GM18870 (cell line): ENCODE measurements at regions not wholly inside any gene's neighbourhood (a gene's known extent, or its start where the extent isn't known, plus 50 kb on each side); places are given as distances from the start of the nearest gene placed in this dataset.

ENCODE experiments used
- ATAC-seq: cut with Tn5 transposase; IDR thresholded peaks from one replicate; pipeline ENCODE4 v1.9.1; 2021; ENCODE audit warnings: moderate library complexity; ENCODE audit not compliant: unreplicated experiment

DNA sequence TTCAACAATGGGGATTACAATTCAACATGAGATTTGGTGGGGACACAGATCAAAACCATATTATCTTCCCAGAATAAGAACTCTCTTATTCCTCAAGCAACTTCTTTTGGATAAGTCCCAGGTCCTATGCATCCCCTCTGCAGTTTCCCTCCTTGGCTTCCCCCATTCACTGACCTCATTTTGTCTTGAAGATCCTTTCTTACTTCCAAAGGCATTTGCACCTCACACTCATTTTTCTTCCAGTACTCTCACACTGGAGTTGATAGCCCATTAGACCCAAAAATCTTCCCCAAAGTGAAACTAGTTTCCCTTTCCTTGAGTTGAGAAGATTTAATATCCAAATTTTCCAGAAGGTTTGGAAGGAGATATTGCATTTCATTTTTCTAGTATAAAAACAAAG, 178.0 kb upstream of the DAPK1 start:
- ATAC-seq: no peak

DNA sequence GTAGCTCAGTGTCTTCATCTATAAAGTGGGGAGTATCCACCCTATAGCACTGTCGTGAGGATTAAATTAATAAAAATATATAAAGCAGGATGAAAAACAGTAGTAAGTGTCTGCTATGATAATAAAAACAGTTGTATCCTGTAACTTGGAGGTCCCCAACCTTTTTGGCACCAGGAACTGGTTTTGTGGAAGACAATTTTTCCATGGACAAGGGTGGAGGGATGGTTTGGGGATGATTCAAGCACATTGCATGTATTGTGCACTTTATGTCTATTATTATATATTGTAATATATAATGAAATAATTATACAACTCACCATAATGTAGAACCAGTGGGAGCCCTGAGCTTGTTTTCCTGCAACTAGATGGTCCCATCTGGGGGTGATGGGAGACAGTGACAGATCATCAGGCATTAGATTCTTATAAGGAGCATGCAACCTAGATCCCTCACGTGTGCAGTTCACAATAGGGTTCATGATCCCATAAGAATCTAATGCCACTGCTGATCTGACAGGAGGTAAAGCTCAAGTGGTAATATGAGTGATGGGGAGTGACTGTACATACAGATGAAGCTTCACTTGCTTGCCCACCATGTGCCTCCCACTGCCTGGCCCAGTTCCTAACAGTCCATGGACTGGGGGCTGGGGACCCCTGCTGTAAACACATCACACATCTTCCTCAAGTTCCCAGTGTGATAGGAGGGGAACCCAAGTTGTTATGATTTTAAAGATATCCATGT, 177.4 kb upstream of the DAPK1 start:
- no peak for ATAC-seq

DNA sequence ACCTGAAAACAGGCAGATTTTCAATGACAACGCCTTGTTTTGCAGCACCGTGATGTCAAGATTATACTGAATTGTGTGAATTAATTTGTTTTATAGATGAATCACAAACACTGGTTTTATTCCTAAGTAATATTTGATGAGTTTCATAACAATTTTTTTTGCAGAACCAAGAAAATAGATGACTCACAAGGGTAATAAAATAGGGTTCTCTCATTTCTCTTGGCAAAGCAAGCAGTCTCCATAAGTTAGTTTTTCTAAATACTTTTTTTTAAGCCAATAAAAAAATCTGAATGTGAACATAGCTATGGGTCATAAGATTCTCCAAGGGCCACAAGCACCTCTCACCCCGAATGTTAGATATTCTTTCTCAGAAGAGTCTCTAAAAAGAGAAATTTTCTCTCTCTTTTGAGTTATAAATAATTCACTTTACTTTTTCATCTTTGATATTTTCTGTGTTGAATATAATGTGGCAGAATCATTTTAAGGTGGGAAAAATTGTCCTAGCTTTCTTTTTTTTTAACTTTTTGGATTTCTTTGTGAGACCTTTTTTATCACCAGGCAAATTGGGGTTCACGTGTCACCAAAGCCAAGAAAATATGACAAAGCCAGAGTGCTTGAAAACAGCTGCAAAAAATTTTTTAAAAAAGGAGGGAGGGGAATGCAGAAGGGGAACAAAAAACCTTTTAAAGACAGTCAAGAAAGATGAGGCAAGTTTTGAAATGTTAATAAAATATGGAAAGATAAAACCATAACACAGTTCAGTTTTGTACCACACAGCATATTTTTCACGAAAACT, 174.6 kb upstream of the DAPK1 start:
- ATAC-seq: no peak

- ATAC-seq: no peak
Measured at GRCh38 chr9:87323928-87324327, 173.7 kb upstream of the DAPK1 start.

- no peak for ATAC-seq
Measured at GRCh38 chr9:87324613-87325194, 173.0 kb upstream of the DAPK1 start.

DNA sequence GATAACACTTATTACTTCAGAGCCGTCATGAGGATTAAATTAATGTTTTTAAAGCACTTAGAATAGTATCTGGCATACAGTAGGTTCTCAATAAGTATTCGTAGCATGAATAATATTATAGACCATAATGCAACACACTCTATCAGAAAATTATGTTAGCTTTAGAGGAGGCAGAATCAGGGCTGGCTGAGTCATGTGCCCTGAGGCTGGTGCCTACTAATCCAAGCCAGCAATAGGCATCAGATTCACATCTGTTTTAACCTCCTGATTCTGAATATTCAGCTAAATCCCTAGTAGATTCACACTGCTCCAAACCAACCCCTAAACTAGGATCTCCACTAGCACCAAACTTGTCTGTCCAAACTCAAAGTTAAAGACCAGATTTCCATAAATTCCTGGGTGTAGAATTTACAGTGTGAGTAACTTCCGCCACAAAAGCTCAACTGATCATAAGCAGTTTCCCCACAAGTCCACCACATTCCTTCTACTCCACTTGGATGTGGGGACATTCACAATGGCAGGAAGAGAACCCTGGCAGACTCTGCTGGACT, 170.0 kb upstream of the DAPK1 start:
- no peak for ATAC-seq

GRCh38 chr9:87333802-87334201, 163.9 kb upstream of the DAPK1 start:
- ATAC-seq: no peak

DNA sequence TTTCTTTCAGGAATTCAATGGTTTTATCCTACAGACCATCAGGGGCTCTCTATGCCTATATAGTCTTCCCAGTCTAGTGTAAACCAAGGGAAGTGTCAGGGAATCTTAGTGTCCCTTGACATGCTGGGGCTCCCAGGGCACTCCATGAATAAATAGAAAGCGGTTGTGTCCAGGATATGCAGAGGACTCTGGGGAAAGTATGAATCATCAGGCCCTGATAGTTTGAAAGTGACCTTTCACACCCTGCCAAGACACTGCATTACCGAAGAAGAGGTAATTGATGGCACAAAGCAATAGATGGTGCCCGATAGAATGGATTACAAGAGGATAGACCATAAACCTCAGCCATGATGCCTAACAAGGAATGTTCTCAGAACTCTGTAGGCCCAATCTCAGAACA, 163.3 kb upstream of the DAPK1 start:
- ATAC-seq: no peak

- no peak for ATAC-seq
Measured at GRCh38 chr9:87336407-87336806, 161.3 kb upstream of the DAPK1 start.

- ATAC-seq: no peak
Measured at GRCh38 chr9:87336914-87337333, 160.7 kb upstream of the DAPK1 start.

GRCh38 chr9:87337335-87338087, 160.2 kb upstream of the DAPK1 start:
- ATAC-seq: no peak

DNA sequence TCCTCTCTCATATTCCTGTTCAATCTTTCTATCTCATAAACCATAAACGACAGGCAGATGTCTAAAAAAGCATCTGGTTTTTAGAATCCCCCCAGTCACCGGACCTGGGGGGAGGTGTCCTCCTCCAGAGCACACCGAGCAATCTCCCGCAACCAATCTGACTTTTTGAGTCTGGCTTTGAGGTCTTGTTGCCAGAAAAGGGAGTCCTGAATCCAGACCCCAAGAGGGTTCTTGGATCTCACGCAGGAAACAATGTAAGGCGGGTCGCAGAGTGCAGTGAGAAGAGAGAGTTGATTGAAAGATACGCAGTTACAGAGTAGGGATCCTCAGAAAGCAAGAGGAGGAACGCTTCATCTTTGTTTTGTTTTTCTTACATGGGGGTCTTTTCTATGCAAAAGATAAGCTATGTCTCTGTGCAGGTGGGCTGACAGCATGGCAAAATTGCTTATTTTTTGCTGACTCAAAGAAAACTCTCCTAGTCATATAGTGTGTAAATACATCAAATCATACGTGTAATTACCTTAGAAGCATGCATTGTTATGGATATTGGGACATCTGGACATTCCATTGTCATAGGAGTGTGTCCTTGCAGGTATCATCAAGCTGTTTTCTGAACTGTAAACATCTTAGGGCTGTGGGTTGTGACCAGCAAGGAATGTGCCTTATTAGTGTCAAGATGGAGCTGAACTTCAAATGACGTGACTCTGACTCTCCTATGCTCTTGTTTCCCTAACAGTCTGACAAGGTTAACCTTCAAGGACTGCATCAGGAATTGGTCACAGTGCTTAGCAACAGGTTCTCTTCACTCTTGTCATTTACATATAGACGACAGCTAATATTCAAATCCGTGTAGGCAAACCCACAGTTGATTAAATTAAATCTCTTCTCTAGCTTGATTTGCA, 159.3 kb upstream of the DAPK1 start:
- ATAC-seq: no peak

DNA sequence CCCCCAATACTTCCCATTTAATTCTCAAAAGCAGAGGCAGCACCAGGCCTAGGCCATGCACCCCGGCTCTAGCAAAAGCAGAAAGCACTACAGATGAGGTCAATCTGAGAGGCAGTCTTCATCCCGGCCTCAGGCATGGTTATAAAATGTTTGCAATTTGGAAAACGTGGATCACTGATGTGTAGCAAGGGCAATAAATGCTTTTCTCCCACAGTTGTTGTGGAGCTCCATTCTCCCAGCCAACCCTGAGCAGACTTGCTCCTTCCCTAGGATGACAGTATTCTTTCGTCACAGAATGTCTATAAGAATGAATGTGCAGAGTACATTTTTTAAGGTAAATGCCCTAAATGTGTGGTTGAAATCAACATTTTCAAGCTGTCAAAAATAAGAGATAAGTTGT, 157.3 kb upstream of the DAPK1 start:
- ATAC-seq: no peak

DNA sequence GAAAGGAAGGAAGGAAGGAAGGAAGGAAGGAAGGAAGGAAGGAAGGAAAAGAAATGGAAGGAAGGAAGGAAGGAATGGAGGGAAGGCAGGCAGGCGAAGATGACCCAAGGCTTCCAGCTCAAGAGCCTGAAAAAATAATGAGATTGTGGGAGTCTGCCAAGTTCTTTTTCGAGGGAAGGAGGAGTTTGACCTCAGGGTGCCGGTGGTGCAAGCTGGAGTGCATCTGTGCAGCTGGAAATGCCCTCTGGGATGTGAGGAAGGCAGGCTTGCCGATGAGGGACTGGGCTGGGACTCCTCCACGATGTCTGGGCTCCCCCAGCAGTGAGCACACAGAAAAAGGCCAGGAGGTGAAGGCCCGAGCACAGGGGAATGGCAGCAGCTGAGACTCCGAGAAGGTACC, 154.9 kb upstream of the DAPK1 start:
- no peak for ATAC-seq

- no peak for ATAC-seq
Measured at GRCh38 chr9:87343816-87344430, 153.7 kb upstream of the DAPK1 start.

DNA sequence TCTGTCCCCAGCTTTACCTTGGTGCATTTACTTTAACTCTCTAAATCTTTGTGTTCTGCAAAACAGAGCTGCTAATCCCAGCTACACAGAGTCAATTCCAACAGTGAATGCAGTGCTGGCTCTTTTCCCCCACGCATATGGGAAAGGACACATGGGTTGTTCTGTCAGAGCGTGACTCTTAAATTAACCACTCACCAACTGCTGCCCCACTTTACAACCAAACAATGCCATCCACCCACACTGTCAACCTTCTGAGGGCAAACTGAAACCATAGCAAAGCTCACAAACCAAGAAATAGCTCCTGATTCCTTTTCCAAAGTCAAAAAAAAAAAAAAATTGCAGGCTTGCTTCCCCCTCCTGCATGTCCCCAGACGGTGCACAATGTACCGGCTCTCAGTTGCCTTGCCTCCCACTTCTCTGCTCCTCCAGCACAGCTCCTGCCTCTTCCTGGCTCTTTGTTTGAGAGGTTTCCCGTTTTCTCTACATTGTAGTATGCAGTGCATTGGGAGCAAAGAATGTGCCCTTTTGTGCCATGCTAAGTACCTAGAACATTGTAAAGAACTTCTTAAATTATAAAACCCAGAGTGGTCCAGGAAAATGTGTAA, 151.5 kb upstream of the DAPK1 start:
- no peak for ATAC-seq

GRCh38 chr9:87350915-87351314, 146.8 kb upstream of the DAPK1 start:
- ATAC-seq: no peak

DNA sequence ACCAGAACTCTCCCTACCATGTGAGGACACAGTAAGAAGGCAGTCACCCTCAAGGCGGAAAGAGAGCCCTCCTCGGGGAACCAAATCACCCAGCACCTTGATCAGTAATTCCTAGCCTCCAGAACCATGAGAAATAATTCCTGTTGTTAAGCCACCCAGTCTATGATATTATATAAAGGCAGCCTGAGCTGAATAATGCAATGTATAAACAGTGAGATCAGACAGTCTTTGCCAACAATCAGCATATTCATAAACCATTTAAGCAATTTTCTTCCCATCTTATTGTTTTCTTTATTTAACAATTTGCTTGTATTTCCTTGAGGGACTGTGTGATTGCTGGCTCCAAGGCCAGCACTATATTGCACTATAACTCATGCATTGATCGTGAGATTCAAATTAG, 144.4 kb upstream of the DAPK1 start:
- no peak for ATAC-seq

- ATAC-seq: no peak
Measured at GRCh38 chr9:87354147-87354546, 143.5 kb upstream of the DAPK1 start.
